ENCODE measurements at regions not wholly inside any gene's neighbourhood (a gene's known extent, or its start where the extent isn't known, plus 50 kb on each side); places are given as distances from the start of the nearest gene placed in this dataset.
"Not testable (repeated sequence)": the region's sequence is repeated elsewhere in the genome, so short reads cannot be mapped to it uniquely, and the experiment has no call there.

DNA sequence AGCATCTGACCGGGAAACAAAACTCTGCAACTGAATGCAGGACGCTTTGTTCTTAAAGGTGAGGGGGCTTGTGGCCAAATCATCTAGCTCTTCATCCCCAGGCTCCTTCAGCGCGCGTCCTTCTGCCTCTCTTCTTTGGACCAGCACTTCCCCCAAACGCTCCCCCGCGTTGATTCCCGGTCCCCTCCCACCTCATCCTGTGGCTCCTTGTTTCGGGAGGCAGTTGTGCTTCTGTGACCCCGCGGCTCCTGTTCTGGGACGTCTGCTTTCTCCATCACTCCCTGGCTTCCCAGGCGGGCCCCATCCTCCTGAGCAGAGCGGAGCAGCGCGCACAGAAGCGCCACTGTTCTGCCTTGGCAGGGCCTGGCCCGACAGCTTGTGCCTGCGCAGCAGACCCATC lies 109.7 kb upstream of the ZNG1E start:
- DNase-seq (ENCODE audit: low read depth) = not testable (repeated sequence)

DNA sequence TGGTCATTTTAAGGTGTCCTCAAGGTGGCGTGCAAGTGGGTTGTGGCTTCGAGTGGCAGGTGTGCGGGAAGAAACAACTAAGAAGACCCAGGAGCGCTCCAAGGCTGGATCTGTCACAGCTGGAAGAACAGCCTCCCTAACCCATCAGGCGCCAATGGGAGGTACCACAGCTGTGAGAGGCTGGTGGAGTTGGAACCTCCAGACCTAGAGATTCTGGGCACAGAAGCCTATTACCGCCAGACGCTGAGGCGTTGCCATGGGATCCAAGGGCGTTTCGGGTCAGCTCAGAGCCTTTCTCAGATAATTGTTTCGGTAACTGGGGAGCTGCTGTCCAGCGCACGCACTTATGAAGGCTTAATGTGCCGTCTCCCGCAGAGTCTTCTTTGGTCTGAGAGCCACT lies 156.7 kb upstream of the ZNG1E start:
- not testable (repeated sequence) for DNase-seq (ENCODE audit: low read depth)

- not testable (repeated sequence) for DNase-seq (ENCODE audit: low read depth)
Measured at GRCh38 chr9:65514465-65514864, 161.3 kb upstream of the ZNG1E start.

DNA sequence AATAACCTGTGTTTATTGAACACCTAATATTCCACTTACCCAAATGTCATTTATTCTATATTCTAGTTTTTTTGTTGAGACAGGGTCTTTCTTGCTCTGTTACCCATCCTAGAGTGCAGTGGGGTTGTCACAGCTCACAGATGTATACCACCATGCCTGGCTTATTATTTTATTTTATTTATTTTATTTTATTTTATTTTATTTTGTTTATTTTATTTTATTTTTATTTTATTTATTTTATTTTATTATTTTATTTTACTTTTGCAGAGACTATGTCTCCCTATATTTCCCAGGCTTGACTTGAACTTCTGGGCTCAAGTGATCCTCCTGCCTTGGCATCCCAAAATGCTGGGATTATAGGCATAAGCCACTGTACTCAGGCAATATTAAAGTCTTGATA lies 167.8 kb upstream of the ZNG1E start:
- DNase-seq (ENCODE audit: low read depth) = not testable (repeated sequence)

DNA sequence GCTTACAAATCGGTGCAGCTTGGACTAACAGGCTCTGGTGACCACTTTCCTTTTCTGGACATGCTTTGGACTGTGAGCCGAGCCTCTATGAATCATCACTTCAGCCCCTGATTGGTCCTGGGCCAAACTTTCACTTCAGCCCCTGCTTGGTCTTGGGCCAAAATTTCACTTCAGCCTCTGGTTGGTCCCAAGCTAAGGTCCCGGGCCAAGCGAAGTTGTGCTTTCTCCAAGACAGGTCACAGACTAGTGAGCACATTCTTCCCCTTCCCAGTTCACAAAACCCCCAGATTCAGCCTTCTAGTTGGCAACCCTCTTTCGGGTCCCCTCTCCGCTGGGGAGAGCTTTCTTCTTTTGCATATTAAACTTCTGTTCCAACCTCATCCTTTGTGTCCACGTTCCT lies 171.0 kb upstream of the ZNG1E start:
- not testable (repeated sequence) for DNase-seq (ENCODE audit: low read depth)

- DNase-seq (ENCODE audit: low read depth) = not testable (repeated sequence)
Measured at GRCh38 chr9:65503696-65504095, 172.0 kb upstream of the ZNG1E start.

DNA sequence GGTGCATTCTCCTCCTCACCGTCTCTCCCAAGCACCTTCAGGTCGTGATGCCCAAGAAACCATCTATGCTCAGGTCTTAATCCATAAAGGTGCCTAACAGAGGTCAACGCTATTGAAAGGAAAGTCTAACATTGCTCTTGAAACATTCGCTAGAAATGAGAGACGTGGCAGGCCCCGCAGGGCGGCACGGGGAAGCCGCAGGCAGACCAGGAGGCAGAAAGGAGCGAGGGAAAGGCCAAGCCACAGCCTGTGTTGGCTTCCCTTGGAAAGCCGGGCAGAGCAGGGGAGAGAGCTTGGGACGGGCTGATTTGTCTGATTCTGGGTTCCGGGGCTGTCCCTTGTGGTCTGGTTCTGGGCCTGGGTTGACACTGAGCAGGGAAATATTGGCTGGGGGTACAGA lies 192.8 kb upstream of the ZNG1E start:
- not testable (repeated sequence) for DNase-seq (ENCODE audit: low read depth)

DNA sequence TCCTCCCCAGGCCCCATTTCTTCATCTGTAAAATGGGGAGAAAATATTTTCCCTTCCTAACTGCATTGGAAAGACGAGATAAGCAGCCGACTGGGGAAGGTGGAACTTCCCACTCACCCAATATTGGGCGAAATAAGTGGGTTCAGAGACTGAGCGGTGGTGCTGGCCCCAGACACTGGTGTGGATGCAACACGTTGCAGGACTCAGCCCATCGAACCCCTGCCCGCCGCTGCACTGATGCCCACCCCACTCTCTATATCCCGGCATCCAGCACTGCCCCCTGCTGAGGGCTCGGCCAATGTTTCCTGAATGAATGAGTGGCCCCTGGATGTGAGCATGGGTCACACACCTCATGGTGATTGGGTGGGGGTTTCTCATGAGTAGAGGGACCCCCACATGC lies 194.4 kb upstream of the ZNG1E start:
- DNase-seq (ENCODE audit: low read depth) = not testable (repeated sequence)

- not testable (repeated sequence) for DNase-seq (ENCODE audit: low read depth)
Measured at GRCh38 chr9:65474891-65475290, 189.9 kb upstream of the FOXD4L5 start.

DNA sequence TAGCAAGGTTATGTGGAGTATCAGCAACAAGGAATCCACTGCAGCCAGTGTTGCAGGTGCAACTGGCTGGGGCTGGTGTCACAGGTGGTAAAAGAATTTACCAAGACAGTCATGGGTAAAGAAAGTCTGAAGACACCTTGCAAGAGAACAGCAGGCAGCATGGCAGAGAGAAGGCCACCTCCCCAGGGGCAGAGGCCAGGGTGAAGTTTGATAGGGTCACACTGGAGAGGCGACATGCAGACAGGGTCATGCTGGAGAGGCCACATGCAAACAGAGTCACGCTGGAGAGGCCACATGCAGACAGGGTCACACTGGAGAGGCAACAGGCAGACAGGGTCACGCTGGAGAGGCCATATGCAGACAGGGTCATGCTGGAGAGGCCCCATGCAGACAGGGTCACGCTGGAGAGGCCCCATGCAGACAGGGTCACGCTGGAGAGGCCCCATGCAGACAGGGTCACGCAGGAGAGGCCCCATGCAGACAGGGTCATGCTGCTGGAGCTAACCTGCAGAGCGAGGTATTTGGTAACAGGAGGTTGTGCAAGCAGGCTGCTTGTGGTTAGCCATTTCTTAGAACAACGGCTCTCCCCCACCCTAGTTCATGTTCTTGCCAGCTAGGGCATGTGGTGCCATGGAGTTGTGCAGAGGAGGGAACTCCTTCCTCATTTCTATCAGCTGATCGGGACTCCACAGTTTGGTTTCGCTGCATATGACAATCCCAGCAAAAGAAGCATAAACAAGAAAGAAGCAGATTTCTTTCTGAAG lies 188.2 kb upstream of the FOXD4L5 start:
- not testable (repeated sequence) for DNase-seq (ENCODE audit: low read depth)

DNA sequence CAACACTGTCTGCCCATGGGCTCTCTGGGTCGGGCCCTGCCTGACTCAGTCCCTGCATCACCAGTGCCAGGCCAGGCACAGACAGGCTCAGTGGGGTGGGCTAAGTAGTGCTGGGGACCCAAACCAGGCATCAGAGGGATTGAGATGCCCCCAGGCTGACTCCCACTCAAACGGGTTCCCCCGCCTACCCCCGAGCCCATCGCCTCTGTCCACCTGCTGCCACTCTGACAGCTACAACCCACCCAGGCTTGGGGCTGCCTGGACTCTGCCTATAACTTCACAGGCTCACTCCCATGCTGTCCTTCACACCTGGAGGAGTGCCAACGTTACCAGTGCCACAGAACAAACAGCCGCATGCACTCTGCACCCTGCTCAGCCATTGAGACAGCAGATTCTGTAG lies 186.1 kb upstream of the FOXD4L5 start:
- not testable (repeated sequence) for DNase-seq (ENCODE audit: low read depth)

GRCh38 chr9:65466911-65467734 lies 182.1 kb upstream of the FOXD4L5 start:
- DNase-seq (ENCODE audit: low read depth) = not testable (repeated sequence)

GRCh38 chr9:65465246-65465895 lies 180.4 kb upstream of the FOXD4L5 start:
- not testable (repeated sequence) for DNase-seq (ENCODE audit: low read depth)

DNA sequence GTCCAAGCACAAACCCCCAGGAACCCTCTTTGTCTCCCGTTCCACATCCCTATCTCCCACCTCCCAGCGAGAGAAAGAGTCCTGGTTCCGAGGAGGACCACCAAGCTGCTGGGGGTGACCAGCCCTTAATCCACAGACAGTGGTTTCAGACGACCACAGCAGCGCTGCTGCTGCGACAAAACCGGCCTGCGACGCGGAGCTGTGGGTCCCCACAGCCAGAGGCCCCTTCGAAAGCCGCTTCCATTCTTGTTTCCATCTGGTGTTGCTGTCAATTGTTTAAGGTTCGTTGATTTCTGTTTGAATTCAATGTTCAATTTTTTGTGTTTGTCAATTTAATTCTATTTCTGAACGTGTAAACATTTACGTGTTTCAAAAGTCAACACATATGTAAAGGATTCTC lies 177.5 kb upstream of the FOXD4L5 start:
- not testable (repeated sequence) for DNase-seq (ENCODE audit: low read depth)

DNA sequence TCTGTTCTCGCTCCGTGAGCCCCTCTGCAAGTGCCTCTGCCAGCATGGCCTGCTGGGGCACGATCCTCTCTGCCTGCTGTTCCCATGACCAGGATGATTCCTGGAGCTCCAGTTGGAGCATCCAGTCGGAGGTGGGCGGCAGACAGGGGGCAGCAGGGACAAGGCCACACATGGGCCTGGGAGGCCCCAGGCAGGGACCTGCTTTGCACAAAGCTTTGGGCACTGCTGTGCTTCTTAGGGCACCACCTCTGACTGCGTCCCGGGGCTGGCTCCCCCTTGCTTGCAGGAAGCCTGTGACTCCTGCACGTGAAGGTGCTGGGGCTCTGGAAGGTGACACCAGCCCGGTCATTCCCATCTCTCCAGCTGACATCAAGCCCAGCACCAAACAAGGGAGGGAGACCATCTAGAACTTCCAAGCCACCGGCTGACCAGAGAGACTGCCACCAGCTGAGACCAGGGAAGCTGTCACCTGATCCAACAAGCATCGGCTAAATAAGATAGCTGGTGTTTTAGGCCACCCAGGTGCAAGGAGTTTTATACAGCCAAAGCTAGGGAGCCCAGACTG lies 174.8 kb upstream of the FOXD4L5 start:
- DNase-seq (ENCODE audit: low read depth) = no peak

DNA sequence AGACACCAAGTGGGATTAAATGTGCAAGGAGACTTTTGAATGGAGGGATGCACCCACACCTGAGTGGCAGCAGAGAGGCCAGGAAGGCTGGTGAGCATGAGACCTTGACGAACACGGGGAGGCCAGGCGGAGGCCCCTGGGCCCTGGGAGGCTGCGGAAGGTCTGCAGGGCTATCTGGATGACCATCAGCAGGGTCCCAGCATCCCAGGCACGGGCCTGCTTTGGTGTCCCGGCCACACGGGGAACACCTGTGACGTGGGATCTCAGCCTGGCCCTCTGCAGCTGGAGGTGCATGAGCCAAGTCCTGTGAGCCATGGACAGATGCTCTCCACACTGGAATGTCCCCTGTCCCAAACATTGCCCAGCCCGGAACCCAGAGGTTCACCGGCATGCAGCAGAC lies 174.0 kb upstream of the FOXD4L5 start:
- DNase-seq (ENCODE audit: low read depth) = no peak

DNA sequence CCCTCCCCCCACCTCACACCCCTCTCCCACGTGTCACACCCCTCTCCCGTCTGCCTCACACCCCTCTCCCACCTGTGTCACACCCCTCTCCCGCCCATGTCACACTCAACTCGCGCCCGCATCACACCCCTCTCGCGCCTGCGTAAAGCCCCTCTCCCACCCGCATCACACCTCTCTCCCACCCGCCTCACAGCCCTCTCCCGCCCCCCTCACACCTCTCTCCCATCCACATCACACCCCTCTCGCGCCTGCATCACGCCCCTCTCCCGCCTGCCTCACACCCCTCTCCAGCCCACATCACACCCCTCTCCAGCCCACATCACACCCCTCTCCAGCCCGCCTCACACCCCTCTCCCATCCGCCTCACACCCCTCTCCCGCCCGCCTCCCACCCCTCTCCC lies 173.5 kb upstream of the FOXD4L5 start:
- no peak for DNase-seq (ENCODE audit: low read depth)

DNA sequence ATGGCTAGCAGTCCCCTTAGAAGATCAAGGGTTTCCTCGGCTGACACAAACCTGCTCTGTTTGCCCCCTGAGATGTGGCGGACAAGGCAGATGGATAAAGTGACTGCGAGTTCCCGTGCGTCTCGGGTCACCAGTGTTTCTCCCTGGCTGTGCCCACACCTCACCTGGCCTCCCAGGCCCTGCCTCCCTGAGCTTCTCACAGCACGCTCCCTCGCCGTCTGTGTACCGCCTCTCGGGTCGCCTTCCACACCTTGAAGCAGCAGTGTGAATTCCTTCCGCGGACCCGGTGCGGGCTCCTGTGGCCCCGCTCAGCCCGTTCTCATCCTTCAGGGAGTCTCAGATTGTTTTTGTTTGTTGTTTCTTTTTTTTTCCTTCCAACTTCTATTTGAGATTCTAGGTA lies 172.0 kb upstream of the FOXD4L5 start:
- not testable (repeated sequence) for DNase-seq (ENCODE audit: low read depth)

GRCh38 chr9:65455751-65456647 lies 171.0 kb upstream of the FOXD4L5 start:
- DNase-seq (ENCODE audit: low read depth) = not testable (repeated sequence)

DNA sequence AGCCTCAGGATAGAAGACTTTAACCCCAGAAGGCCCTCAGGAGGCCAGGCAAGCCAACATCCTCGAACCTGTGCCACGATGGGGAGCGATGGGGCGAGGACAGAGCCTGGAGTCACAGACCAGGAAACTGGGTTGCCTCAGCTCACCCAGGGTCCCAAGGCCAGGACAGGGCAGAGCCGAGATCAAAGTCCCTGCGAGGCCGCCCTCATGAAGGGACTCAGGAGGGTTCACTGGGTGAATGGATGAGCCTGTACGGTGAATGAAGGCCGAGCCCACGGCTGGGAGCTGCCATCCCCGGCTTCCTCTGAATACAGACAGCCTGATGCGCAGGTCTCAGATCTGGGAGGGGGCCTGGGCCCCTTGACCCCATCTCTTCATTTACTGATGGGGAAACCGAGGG lies 170.1 kb upstream of the FOXD4L5 start:
- not testable (repeated sequence) for DNase-seq (ENCODE audit: low read depth)

GRCh38 chr9:65454666-65455065 lies 169.7 kb upstream of the FOXD4L5 start:
- not testable (repeated sequence) for DNase-seq (ENCODE audit: low read depth)

All from stimulated activated CD4-positive, alpha-beta T cell treated with anti-CD3 and anti-CD28 coated beads, Interleukin-2, amount 100 ng/mL, for 4 hours (primary cell).